Activated T-cell treated with anti-CD3 and anti-CD28 coated beads, Interleukin-2, amount 50 U/mL, for 24 hours (primary cell): ENCODE measurements at regions not wholly inside any gene's neighbourhood (a gene's known extent, or its start where the extent isn't known, plus 50 kb on each side); places are given as distances from the start of the nearest gene placed in this dataset.

ENCODE experiments used
- DNase-seq: peaks from one replicate; pipeline ENCODE4 v3.0.0-alpha.2; 2020
- H3K27ac Mint-ChIP-seq: 2 replicates; pipeline ENCODE4 v1.8.0; 2020; ENCODE audit warnings: mild to moderate bottlenecking, mixed read lengths
- H3K27me3 Mint-ChIP-seq: 2 replicates; pipeline ENCODE4 v1.8.0; 2020; ENCODE audit warnings: mixed read lengths
- H3K36me3 Mint-ChIP-seq: 2 replicates; pipeline ENCODE4 v1.8.0; 2020; ENCODE audit warnings: low read depth, mixed read lengths
- H3K4me1 Mint-ChIP-seq: 2 replicates; pipeline ENCODE4 v1.8.0; 2020; ENCODE audit warnings: low read depth, mixed read lengths
- H3K4me3 Mint-ChIP-seq: 2 replicates; pipeline ENCODE4 v1.8.0; 2020; ENCODE audit warnings: mild to moderate bottlenecking, moderate library complexity, mixed read lengths
- H3K9me3 Mint-ChIP-seq: 2 replicates; pipeline ENCODE4 v1.8.0; 2020; ENCODE audit warnings: mixed read lengths

GRCh38 chr5:159412284-159413046, 82.2 kb upstream of the IL12B start:
- Mint-ChIP-seq H3K4me1 (peaks cover 57% of the 10 kb centered on the region), H3K27me3 (peaks cover 1% of the 10 kb centered on the region), H3K36me3 (no peaks in the 10 kb centered on the region), H3K9me3 (no peaks in the 10 kb centered on the region), H3K4me3 (peak overlapping the region; percentile 3), H3K27ac (peak overlapping the region; percentile 81)
- DNase-seq: peak; percentile 70

GRCh38 chr5:159414021-159414420, 83.7 kb upstream of the IL12B start:
- no peak for DNase-seq
- no peaks in the 10 kb centered on the region for H3K36me3 Mint-ChIP-seq
- H3K9me3 Mint-ChIP-seq: no peaks in the 10 kb centered on the region
- no peak overlapping the region for H3K4me3 Mint-ChIP-seq
- H3K27me3 Mint-ChIP-seq: no peaks in the 10 kb centered on the region
- H3K4me1 Mint-ChIP-seq: peaks cover 50% of the 10 kb centered on the region
- no peak overlapping the region for H3K27ac Mint-ChIP-seq

- Mint-ChIP-seq H3K4me3 (no peak overlapping the region), H3K4me1 (peaks cover 36% of the 10 kb centered on the region), H3K9me3 (no peaks in the 10 kb centered on the region), H3K27me3 (no peaks in the 10 kb centered on the region), H3K36me3 (no peaks in the 10 kb centered on the region), H3K27ac (no peak overlapping the region)
- DNase-seq: no peak
Measured at GRCh38 chr5:159415301-159415937, 85.1 kb upstream of the IL12B start.

GRCh38 chr5:159416438-159416837, 86.2 kb upstream of the IL12B start:
- Mint-ChIP-seq H3K4me3 (no peak overlapping the region), H3K9me3 (no peaks in the 10 kb centered on the region), H3K27ac (no peak overlapping the region), H3K4me1 (peaks cover 26% of the 10 kb centered on the region), H3K27me3 (no peaks in the 10 kb centered on the region), H3K36me3 (no peaks in the 10 kb centered on the region)
- no peak for DNase-seq

- no peak overlapping the region for H3K27ac Mint-ChIP-seq
- H3K4me3 Mint-ChIP-seq: no peak overlapping the region
- H3K4me1 Mint-ChIP-seq: peaks cover 18% of the 10 kb centered on the region
- no peaks in the 10 kb centered on the region for H3K36me3 Mint-ChIP-seq
- DNase-seq: no peak
- H3K9me3 Mint-ChIP-seq: no peaks in the 10 kb centered on the region
- H3K27me3 Mint-ChIP-seq: no peaks in the 10 kb centered on the region
Measured at GRCh38 chr5:159417170-159417569, 86.9 kb upstream of the IL12B start.

DNA sequence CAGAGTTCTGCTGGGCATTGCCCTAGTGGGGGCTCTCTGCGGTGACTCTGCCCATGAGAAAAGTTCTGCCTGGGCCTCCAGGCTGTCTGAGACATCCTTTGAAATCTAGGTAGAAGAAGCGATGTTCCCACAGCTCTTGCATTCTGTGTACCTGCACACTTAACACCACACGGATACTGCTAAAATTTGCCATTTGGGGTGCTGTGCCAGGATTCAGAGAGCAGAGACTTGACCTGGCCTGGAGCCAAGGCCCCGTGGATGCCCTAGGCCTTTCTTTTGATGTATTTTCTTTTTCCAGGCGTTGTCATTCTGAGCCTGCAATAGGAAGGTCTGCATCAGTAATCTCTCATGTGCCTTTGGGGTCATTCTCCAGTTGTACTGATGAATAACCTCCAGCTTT, 89.3 kb upstream of the IL12B start:
- Mint-ChIP-seq H3K27ac (no peak overlapping the region), H3K36me3 (no peaks in the 10 kb centered on the region), H3K27me3 (no peaks in the 10 kb centered on the region), H3K9me3 (no peaks in the 10 kb centered on the region), H3K4me3 (no peak overlapping the region), H3K4me1 (peaks cover under 1% of the 10 kb centered on the region)
- no peak for DNase-seq

DNA sequence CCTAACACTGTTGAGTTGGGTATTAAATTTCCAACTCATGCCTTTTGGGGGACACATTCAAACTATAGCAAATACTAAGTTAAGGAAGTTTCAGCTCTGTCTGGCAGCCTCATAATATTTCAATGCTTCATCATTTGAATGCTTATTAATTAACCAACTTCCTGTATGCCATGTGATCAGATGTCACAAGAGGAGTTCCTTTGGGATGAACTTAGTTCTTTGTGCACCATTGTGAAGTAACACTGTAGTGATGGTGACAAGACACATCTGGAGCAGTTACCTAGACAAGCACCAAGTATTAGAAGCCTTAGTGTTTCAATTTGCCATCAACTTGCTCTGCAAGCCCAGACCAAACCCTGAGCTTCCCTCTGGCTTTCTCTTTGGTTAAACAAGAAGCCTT, 90.7 kb upstream of the IL12B start:
- no peak for DNase-seq
- Mint-ChIP-seq H3K9me3 (no peaks in the 10 kb centered on the region), H3K27ac (no peak overlapping the region), H3K36me3 (no peaks in the 10 kb centered on the region), H3K4me1 (peaks cover 6% of the 10 kb centered on the region), H3K27me3 (no peaks in the 10 kb centered on the region), H3K4me3 (no peak overlapping the region)

DNA sequence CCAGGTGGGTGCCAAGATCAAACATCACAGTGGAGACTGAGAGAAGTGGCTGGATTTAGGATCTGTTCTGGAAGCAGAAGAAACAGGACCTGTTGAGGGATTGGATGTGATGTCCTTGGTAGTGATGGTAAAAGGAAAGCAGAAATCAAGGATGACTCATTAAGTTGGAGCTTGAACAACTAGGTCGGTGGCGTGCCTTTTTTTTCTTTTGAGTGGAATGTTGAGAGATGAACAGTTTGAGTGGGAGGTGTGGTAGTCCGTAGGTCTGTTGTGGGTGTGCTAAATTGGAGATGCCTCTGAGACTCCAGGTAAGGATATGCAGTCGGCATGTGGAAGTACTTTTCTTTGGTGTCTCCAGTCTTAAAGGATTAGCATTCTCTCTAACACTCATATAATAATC, 92.1 kb upstream of the IL12B start:
- DNase-seq: no peak
- Mint-ChIP-seq H3K9me3 (no peaks in the 10 kb centered on the region), H3K36me3 (no peaks in the 10 kb centered on the region), H3K27ac (no peak overlapping the region), H3K27me3 (no peaks in the 10 kb centered on the region), H3K4me1 (peaks cover 19% of the 10 kb centered on the region), H3K4me3 (no peak overlapping the region)

DNA sequence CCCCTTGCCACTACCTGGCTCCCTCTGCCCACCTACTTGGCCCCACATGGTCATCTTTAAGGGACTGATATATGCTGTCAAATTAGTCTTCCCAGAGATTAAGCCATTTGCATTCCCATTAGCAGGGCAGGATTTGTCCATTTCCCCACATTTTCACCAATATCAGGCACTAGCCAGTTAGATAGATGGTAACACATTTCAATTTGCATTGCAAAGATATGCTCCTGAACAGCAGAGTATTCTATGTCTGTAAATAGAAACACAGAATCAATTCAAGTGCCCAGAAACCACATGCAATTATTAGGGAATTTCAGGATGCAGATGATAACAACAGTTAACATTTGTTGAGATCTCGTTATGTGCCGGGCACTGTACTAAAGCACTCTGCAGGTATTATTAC, 92.6 kb upstream of the IL12B start:
- Mint-ChIP-seq H3K9me3 (no peaks in the 10 kb centered on the region), H3K27me3 (no peaks in the 10 kb centered on the region), H3K4me1 (peaks cover 24% of the 10 kb centered on the region), H3K27ac (no peak overlapping the region), H3K4me3 (no peak overlapping the region), H3K36me3 (no peaks in the 10 kb centered on the region)
- DNase-seq: no peak

DNA sequence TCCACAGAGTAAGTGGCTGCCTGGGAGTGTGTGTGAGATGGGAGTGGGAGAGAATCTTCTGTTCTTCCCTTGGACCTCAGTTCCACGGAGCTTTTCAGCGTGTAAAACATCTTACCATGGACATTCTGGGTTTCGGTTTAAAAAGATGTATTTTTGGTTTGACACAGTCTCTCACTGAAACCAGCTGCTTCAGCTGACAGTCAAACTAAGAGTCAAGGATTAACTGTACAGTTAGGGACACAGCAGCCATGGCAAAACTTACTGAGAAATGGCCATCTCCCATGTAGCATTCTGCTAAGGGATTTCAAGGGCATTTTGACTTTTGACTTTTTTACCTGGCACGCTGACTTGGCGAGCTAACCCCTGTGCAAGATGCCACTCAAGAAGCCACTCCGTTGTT, 93.8 kb upstream of the IL12B start:
- Mint-ChIP-seq H3K4me1 (peaks cover 27% of the 10 kb centered on the region), H3K27me3 (no peaks in the 10 kb centered on the region), H3K9me3 (no peaks in the 10 kb centered on the region), H3K36me3 (no peaks in the 10 kb centered on the region), H3K27ac (no peak overlapping the region), H3K4me3 (no peak overlapping the region)
- DNase-seq: no peak

- DNase-seq: no peak
- Mint-ChIP-seq H3K36me3 (no peaks in the 10 kb centered on the region), H3K27me3 (no peaks in the 10 kb centered on the region), H3K4me1 (peaks cover 31% of the 10 kb centered on the region), H3K9me3 (no peaks in the 10 kb centered on the region), H3K27ac (no peak overlapping the region), H3K4me3 (no peak overlapping the region)
Measured at GRCh38 chr5:159426694-159427093, 96.4 kb upstream of the IL12B start.

GRCh38 chr5:159427180-159428012, 97.1 kb upstream of the IL12B start:
- H3K9me3 Mint-ChIP-seq: no peaks in the 10 kb centered on the region
- H3K4me1 Mint-ChIP-seq: peaks cover 31% of the 10 kb centered on the region

DNA sequence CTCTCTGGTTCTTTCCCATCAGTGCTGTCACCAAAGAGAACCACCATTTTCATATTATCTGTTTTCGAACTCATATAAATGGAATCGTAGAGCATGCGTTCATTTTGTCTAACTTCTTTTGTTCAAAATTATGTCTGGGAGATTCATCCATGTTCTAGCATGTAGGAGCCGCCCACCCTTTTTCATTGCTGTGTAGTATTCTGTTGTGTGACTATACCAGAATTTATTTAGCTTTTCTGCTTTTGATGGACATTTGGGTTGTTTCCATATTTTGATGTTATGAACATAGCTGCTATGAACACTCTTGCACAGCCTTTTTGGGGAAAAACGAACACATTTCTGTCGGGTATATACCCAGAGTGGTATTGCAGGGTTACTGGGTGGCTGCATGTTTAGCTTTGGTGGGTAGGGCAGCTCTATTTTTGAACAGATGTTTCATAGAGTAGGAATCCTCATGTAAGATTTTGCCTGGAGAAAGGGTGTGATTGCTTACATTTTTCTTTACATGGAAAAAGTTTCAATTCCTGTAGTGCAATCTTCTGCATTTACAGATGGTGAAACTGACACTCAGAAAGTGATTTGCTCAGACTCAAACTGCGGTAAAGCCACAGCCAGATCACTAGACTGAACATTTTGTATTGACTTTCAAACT, 100.2 kb upstream of the IL12B start:
- H3K27me3 Mint-ChIP-seq: no peaks in the 10 kb centered on the region
- H3K36me3 Mint-ChIP-seq: no peaks in the 10 kb centered on the region
- peaks cover 29% of the 10 kb centered on the region for H3K4me1 Mint-ChIP-seq
- H3K9me3 Mint-ChIP-seq: no peaks in the 10 kb centered on the region
- H3K27ac Mint-ChIP-seq: no peak overlapping the region
- no peak overlapping the region for H3K4me3 Mint-ChIP-seq
- no peak for DNase-seq

More at GRCh38 chr5:159427180-159428012, 97.1 kb upstream of the IL12B start:
- no peak for DNase-seq
- no peak overlapping the region for H3K4me3 Mint-ChIP-seq
- H3K36me3 Mint-ChIP-seq: no peaks in the 10 kb centered on the region
- no peaks in the 10 kb centered on the region for H3K27me3 Mint-ChIP-seq
- H3K27ac Mint-ChIP-seq: peak overlapping the region; percentile 9

DNA sequence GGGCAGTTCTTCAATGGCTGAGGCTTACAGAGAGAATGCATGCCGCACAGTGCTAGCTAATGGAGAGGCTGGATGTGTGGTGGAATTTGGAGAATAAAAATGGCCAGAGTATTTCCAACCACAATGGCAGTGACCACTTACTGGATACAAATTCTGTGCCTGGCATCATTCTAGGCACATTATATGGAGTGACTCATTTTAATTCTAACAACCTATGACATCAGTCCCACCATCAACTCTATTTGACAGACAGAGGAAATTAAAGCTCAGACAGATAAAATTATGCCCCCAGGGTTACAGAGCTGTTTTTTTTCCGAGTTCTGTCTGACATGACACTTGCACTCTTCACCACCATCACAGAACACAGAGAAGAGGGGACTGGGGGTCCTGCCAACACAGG, 105.6 kb upstream of the IL12B start:
- Mint-ChIP-seq H3K9me3 (no peaks in the 10 kb centered on the region), H3K4me1 (peaks cover 8% of the 10 kb centered on the region), H3K4me3 (no peak overlapping the region), H3K27ac (no peak overlapping the region), H3K27me3 (no peaks in the 10 kb centered on the region), H3K36me3 (no peaks in the 10 kb centered on the region)
- DNase-seq: no peak
